ELF-1 (cell line): ENCODE measurements at regions not wholly inside any gene's neighbourhood (a gene's known extent, or its start where the extent isn't known, plus 50 kb on each side); places are given as distances from the start of the nearest gene placed in this dataset.
"Not testable (repeated sequence)": the region's sequence is repeated elsewhere in the genome, so short reads cannot be mapped to it uniquely, and the experiment has no call there.

Experiments
- DNase-seq: peaks from one replicate; pipeline ENCODE4 v3.0.0-alpha.2; 2016; ENCODE audit warnings: low read depth, low spot score

- no peak for DNase-seq
Observed at GRCh38 chr10:123270221-123270620, 116.0 kb downstream of the BUB3 start.

DNA sequence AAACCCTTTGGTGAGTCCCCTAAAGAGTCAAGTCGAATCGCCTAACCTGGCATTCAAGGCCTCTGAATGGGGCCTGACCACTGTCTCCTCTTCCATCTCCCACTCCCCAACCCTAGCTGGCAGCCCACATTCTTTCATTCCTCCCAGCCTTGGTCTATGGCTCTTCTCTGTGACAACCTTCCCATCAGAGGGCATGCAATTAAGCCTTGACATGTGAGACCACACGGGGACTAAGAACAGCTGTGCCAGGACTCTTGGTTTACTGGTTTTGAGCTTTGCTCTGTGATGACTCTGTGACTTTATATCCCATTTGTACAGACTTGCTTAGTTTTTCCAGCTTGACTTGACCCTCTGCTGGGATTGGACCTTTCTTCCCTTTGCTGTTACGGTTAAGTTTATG, 116.6 kb downstream of the BUB3 start:
- DNase-seq = no peak

- no peak for DNase-seq
Observed at GRCh38 chr10:123272171-123272570, 118.0 kb downstream of the BUB3 start.

- no peak for DNase-seq
Observed at GRCh38 chr10:123274306-123275135, 120.3 kb downstream of the BUB3 start.

GRCh38 chr10:123275136-123275564, 120.9 kb downstream of the BUB3 start:
- DNase-seq = no peak

- DNase-seq = no peak
Observed at GRCh38 chr10:123278445-123278844, 124.2 kb downstream of the BUB3 start.

DNA sequence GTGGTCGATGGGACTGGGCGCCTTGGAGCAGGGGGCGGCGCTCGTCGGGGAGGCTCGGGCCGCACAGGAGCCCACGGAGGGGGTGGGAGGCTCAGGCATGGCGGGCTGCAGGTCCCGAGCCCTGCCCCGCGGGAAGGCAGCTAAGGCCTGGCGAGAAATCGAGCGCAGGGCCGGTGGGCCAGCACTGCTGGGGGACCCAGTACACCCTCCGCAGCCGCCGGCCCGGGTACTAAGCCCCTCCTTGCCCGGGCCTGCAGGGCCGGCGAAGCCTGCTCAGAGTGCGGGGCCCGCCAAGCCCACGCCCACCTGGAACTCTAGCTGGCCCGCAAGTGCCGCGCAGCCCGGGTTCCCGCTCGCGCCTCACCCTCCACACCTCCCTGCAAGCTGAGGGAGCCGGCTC, 129.2 kb downstream of the BUB3 start:
- DNase-seq = not testable (repeated sequence)

DNA sequence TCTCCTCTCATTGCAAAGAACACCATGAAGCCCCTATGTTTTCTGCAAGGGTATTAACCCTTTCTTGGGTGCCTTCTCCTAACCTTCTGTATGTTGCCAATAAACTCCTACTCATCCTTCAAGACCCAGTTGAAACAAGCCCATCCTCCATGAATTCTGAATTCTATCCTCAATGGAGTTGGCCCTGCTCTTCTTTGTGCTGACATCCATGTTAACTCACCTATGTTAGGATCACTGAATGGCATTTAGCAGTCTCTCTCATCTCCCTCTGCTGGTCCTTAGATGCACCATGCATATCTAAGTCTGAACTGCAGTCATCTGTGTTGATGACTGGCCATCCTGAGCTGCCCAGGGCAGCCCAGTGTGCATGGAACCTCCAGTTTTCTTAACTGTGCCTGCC, 129.8 kb downstream of the BUB3 start:
- no peak for DNase-seq

GRCh38 chr10:123287594-123288247, 133.5 kb downstream of the BUB3 start:
- DNase-seq = no peak

- DNase-seq = no peak
Observed at GRCh38 chr10:123289432-123289831, 135.2 kb downstream of the BUB3 start.

- DNase-seq = no peak
Observed at GRCh38 chr10:123294109-123294508, 139.9 kb downstream of the BUB3 start.

DNA sequence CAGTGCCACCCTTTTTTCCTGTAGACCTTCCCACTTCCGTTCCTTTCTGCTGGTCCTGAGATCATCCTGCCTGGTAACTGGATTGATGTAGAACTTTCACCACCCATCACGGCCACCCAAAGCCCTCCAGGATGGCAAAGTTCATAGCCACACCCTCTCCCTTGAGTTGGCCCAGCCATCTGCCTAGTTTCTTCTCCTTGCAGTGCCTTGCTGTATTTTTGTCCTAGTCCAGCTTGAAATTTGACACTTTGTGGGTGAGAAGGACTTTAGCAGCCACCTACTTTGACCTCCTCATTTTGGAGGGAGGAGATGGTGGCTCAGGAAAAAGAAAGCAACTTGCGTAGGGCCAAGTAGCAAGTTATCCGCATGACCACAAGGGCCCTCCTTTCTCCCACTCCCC, 140.7 kb downstream of the BUB3 start:
- DNase-seq = no peak

DNA sequence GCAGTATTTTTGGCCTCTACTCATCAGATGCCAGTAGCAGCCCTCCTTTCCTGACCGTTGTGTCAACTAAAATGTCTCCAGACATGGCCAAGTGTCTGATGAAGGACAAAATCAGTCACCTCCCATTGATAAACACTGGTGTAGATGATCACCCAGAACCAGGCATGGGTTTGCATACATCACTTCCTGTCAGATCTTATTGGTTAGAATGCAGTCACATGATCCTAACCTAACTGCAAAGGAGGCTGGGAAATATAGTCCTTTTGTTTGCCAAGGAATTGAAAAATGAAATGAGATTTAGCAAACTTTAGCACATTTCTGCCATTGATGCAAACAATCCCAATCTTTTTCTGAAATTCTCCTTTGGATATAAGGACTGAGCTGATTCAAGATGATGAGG, 141.4 kb downstream of the BUB3 start:
- no peak for DNase-seq

DNA sequence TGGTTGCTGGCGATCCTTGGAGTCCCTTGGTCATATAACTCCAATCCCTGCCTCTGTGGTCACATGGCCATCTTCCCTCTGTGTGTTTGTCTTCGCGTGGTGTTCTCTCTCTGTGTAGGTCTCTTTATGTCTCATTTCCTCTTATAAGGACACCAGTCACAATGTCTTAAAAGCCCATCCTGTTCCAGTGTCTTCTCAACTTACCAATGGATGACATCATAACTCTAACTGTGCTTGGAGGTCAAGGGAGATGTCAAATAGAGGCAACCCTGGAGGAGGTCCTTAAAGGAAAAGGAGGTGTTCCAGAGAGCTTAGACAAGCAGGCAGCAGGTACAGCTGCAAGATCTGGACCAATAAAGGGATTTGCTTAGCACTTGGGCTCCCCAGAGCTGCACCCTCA, 143.0 kb downstream of the BUB3 start:
- no peak for DNase-seq

DNA sequence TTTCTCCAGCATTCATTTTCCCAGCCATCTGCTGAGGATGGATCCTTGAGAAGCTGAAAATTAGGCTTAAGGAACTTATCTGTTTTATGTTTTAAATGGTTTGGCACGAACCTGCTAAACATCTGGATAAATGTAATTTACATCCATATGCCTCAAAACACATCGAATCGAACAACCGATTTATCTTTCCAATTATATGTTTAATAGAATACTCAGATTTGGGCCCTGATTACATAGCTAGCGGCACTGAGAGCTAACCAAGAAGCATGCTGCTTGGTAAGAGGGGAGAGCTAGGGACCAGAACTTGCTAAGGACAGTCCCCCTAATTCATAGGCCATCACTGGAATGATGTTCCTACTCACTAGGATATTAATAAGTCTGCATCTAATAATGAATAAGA, 144.4 kb downstream of the BUB3 start:
- DNase-seq = no peak

- no peak for DNase-seq
Observed at GRCh38 chr10:123299598-123299997, 145.4 kb downstream of the BUB3 start.

DNA sequence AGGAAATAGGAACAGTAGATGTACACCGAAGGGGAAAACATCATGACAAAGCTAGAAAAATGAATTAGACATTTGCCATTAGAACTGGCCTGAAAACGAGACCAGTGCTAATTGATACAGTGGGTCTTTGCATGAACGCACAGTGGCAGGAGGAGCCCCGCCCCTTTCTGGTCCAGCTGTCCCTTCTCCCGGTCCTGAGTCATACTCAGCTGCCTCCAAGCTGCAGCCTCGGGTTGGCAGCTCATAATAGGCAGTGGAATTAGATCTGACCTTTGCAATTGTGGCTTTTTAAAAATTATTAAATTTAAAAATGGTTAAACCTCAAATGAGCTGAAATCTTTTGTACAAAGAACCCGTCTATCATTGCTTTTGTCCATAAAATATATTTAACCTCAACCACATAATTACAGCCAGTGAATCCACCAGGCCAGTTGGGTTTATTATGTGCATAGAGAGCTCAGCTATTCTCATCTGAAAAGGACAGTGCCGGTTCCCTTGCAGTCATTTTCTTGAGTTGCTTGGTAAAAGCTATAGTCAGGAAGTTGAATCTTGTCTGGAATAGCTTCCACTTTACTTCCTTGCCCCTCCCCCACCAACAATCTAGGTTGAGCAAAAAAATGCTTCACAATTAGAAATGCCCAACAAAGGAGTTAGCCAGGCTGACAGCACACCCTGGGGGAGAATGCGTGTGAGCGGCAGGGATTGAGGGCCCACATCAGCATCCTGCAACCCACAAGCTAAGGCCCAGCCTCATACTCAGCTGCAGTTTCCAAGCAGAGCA, 147.1 kb downstream of the BUB3 start:
- DNase-seq = peak; percentile 72

GRCh38 chr10:123303581-123304337, 149.6 kb downstream of the BUB3 start:
- no peak for DNase-seq

- no peak for DNase-seq
Observed at GRCh38 chr10:123305671-123306070, 151.5 kb downstream of the BUB3 start.

DNA sequence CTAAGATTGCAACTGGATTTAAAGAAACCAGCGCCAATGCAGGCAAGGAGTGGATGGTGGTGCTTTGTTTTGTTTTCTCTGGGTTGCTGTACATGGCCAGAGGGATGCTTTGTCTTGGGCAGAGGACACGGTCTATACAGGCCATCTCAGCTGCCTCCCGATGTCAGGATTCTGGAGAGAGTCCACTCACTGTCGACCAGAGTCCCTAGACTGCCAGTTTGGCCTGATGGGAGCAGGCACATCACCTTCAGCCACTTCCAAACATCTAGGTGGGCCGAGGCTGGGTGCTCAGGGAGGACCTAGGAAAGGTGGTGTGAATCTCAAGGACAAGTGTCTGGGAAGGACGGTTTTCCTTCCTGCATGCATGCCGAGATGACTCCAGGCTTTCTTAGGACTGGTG, 152.1 kb downstream of the BUB3 start:
- no peak for DNase-seq

DNA sequence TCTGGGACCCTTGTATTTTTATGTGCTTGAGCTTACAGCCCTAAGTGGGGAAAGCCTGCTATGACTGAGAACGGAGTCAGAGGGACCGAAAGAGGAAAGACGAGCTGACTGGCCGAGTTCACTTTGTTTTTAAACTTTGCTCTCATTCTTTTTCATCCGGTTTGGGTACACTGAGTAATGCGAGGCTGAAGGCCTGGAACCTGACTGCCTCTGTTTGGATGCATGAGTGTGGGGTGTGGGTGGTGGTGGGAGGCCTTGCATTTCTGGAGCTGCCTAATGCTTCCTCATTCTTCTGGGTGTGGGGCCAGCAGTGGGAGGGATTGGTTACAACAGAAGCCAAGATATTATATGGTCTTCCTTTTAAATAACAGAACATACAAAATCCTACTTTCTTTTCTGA, 155.5 kb downstream of the BUB3 start:
- DNase-seq = no peak

- no peak for DNase-seq
Observed at GRCh38 chr10:123316776-123317175, 162.6 kb downstream of the BUB3 start.
